Trophoblast cell (in vitro differentiated cells and primary cell): ENCODE measurements at regions not wholly inside any gene's neighbourhood (a gene's known extent, or its start where the extent isn't known, plus 50 kb on each side); places are given as distances from the start of the nearest gene placed in this dataset.

Experiments
- DNase-seq, 2 donors: peaks; one replicate each; pipeline ENCODE4 v3.0.0-alpha.2; 2016
- H2AFZ ChIP-seq: 2 replicates; pipeline ENCODE4 v1.6.1; 2013; ENCODE audit warnings: low read length, moderate library complexity, mild to moderate bottlenecking; ENCODE audit not compliant: insufficient read depth, poor library complexity
- H2AK5ac ChIP-seq: 2 replicates; pipeline ENCODE4 v1.6.1; 2013; ENCODE audit warnings: mild to moderate bottlenecking, low read length
- H2BK120ac ChIP-seq: 2 replicates; pipeline ENCODE4 v1.6.1; 2013; ENCODE audit warnings: low read length, mild to moderate bottlenecking, moderate library complexity; ENCODE audit not compliant: insufficient read depth, poor library complexity
- H2BK12ac ChIP-seq: 2 replicates; pipeline ENCODE4 v1.6.1; 2013; ENCODE audit warnings: mild to moderate bottlenecking, low read length, moderate library complexity
- H2BK5ac ChIP-seq: 2 replicates; pipeline ENCODE4 v1.6.1; 2013; ENCODE audit warnings: low read length, low read depth, moderate library complexity, mild to moderate bottlenecking; ENCODE audit not compliant: poor library complexity
- H3K14ac ChIP-seq: 2 replicates; pipeline ENCODE4 v1.6.1; 2013; ENCODE audit warnings: mild to moderate bottlenecking, low read length
- H3K18ac ChIP-seq: 2 replicates; pipeline ENCODE4 v1.6.1; 2013; ENCODE audit warnings: mild to moderate bottlenecking, low read length
- H3K23ac ChIP-seq: 2 replicates; pipeline ENCODE4 v1.6.1; 2013; ENCODE audit warnings: low read length
- H3K27ac ChIP-seq: 2 replicates; pipeline ENCODE4 v1.5.1; 2013; ENCODE audit warnings: low read depth, mild to moderate bottlenecking, inconsistent platforms, low read length, moderate library complexity
- H3K27me3 ChIP-seq: 2 replicates; pipeline ENCODE4 v1.6.1; 2013; ENCODE audit warnings: inconsistent platforms, mild to moderate bottlenecking, low read length, moderate library complexity; ENCODE audit not compliant: insufficient read depth
- H3K36me3 ChIP-seq, 2 experiments: 1 replicate in 1 of 2; 2 replicates in 1 of 2; pipeline ENCODE4 v1.6.1; 2013; ENCODE audit warnings: low read length in 2 of 2, mild to moderate bottlenecking in 2 of 2, moderate library complexity in 1 of 2; ENCODE audit not compliant: insufficient read depth in 2 of 2, control insufficient read depth in 1 of 2
- H3K4ac ChIP-seq: 2 replicates; pipeline ENCODE4 v1.6.1; 2013; ENCODE audit warnings: low read depth, mild to moderate bottlenecking, low read length, moderate library complexity
- H3K4me1 ChIP-seq, 2 experiments: 1 replicate in 1 of 2; 2 replicates in 1 of 2; pipeline ENCODE4 v1.6.1; 2013; ENCODE audit warnings: low read length in 2 of 2, mild to moderate bottlenecking in 2 of 2, moderate library complexity in 1 of 2; ENCODE audit not compliant: insufficient read depth in 2 of 2, control insufficient read depth in 1 of 2
- H3K4me2 ChIP-seq: 2 replicates; pipeline ENCODE4 v1.6.1; 2013; ENCODE audit warnings: inconsistent platforms, mild to moderate bottlenecking, low read length, moderate library complexity
- H3K4me3 ChIP-seq: 2 replicates; pipeline ENCODE4 v1.5.1; 2013; ENCODE audit warnings: mild to moderate bottlenecking, low read depth, low read length, inconsistent platforms
- H3K79me1 ChIP-seq: one replicate; pipeline ENCODE4 v1.6.1; 2013; ENCODE audit warnings: low read length
- H3K79me2 ChIP-seq: 2 replicates; pipeline ENCODE4 v1.6.1; 2013; ENCODE audit warnings: low read length, mild to moderate bottlenecking; ENCODE audit not compliant: control insufficient read depth, insufficient read depth, poor library complexity
- H3K9ac ChIP-seq: 2 replicates; pipeline ENCODE4 v1.6.1; 2013; ENCODE audit warnings: mild to moderate bottlenecking, low read length
- H3K9me3 ChIP-seq: 2 replicates; pipeline ENCODE4 v1.6.1; 2013; ENCODE audit warnings: low read depth, mild to moderate bottlenecking, control low read depth, inconsistent platforms, low read length; ENCODE audit not compliant: insufficient read depth
- H4K12ac ChIP-seq: 2 replicates; pipeline ENCODE4 v1.6.1; 2013; ENCODE audit warnings: low read depth, mild to moderate bottlenecking, low read length, moderate library complexity
- H4K8ac ChIP-seq: 2 replicates; pipeline ENCODE4 v1.6.1; 2013; ENCODE audit warnings: low read depth, mild to moderate bottlenecking, low read length, moderate library complexity
- H4K91ac ChIP-seq: one replicate; pipeline ENCODE4 v1.6.1; 2013; ENCODE audit warnings: low read depth, mild to moderate bottlenecking, low read length, moderate library complexity
- WGBS: extraction: QIAGEN DNeasy Blood & Tissue Kit; methylation state at CpG from one replicate; pipeline ENCODE4 v1.1.7; 2013; ENCODE audit warnings: missing lambda C conversion rate; ENCODE audit not compliant: insufficient read length, insufficient coverage; ENCODE audit errors: extremely low coverage; 5-methylcytosine and 5-hydroxymethylcytosine counted together

- H3K79me2 ChIP-seq: no peaks in the 10 kb centered on the region
- H2BK5ac ChIP-seq: no peak overlapping the region
- no peak overlapping the region for H2AK5ac ChIP-seq
- no peak overlapping the region for H2BK120ac ChIP-seq
- no peaks in the 10 kb centered on the region for H3K27me3 ChIP-seq
- H2AFZ ChIP-seq: no peak overlapping the region
- H3K4me2 ChIP-seq: no peak overlapping the region
- no peak overlapping the region for H4K91ac ChIP-seq
- no peak overlapping the region for H4K8ac ChIP-seq
- no peak overlapping the region for H3K4ac ChIP-seq
- H3K14ac ChIP-seq: no peak overlapping the region
- no peak overlapping the region for H3K9ac ChIP-seq
- DNase-seq: no peak
- no peaks in the 10 kb centered on the region for H3K9me3 ChIP-seq
- no CpG with 5 or more reads among the region's 1 CpG for WGBS
- no peak overlapping the region for H3K4me3 ChIP-seq
- no peak overlapping the region for H3K23ac ChIP-seq
- no peaks in the 10 kb centered on the region for H3K36me3 ChIP-seq
- no peak overlapping the region for H3K18ac ChIP-seq
- H3K27ac ChIP-seq: no peak overlapping the region
- no peak overlapping the region for H2BK12ac ChIP-seq
- no peak overlapping the region for H4K12ac ChIP-seq
- no peaks in the 10 kb centered on the region for H3K4me1 ChIP-seq
- no peaks in the 10 kb centered on the region for H3K79me1 ChIP-seq
Observed at GRCh38 chr3:83655083-83655482, 1303.7 kb upstream of the CADM2 start.

GRCh38 chr3:83662381-83662960 lies 1296.3 kb upstream of the CADM2 start:
- Histone ChIP-seq H3K14ac (no peak overlapping the region), H3K9ac (no peak overlapping the region), H3K18ac (no peak overlapping the region), H3K9me3 (no peaks in the 10 kb centered on the region), H2BK5ac (no peak overlapping the region), H3K27ac (no peak overlapping the region), H4K91ac (no peak overlapping the region), H2BK120ac (no peak overlapping the region), H3K79me2 (no peaks in the 10 kb centered on the region), H4K12ac (no peak overlapping the region), H3K4ac (no peak overlapping the region), H3K23ac (no peak overlapping the region), H3K36me3 (no peaks in the 10 kb centered on the region), H4K8ac (no peak overlapping the region), H3K79me1 (no peaks in the 10 kb centered on the region), H3K4me2 (no peak overlapping the region), H3K27me3 (no peaks in the 10 kb centered on the region), H2AK5ac (no peak overlapping the region), H2AFZ (no peak overlapping the region), H3K4me1 (no peaks in the 10 kb centered on the region), H2BK12ac (no peak overlapping the region), H3K4me3 (no peak overlapping the region)
- DNase-seq: no peak
- WGBS: no CpG with 5 or more reads among the region's 4 CpGs

- WGBS: no CpG with 5 or more reads among the region's 1 CpG
- no peak overlapping the region for H2BK12ac ChIP-seq
Observed at GRCh38 chr3:83670416-83670815, 1288.4 kb upstream of the CADM2 start.

GRCh38 chr3:83683937-83684598 lies 1274.7 kb upstream of the CADM2 start:
- Histone ChIP-seq H3K27ac (no peak overlapping the region), H3K79me1 (no peaks in the 10 kb centered on the region), H3K9me3 (no peaks in the 10 kb centered on the region), H4K12ac (no peak overlapping the region), H3K4me3 (no peak overlapping the region), H3K36me3 (no peaks in the 10 kb centered on the region), H2BK5ac (no peak overlapping the region), H4K91ac (no peak overlapping the region), H2AFZ (no peak overlapping the region), H3K23ac (no peak overlapping the region), H2BK120ac (no peak overlapping the region), H3K9ac (no peak overlapping the region), H4K8ac (no peak overlapping the region), H3K79me2 (no peaks in the 10 kb centered on the region), H3K18ac (no peak overlapping the region), H2BK12ac (no peak overlapping the region), H2AK5ac (no peak overlapping the region), H3K27me3 (no peaks in the 10 kb centered on the region), H3K4me1 (no peaks in the 10 kb centered on the region), H3K4me2 (no peak overlapping the region), H3K4ac (no peak overlapping the region), H3K14ac (no peak overlapping the region)
- DNase-seq: no peak
- no CpG with 5 or more reads among the region's 4 CpGs for WGBS

More at GRCh38 chr3:83670416-83670815, 1288.4 kb upstream of the CADM2 start:
- H3K79me2 ChIP-seq: no peaks in the 10 kb centered on the region
- no peak overlapping the region for H3K18ac ChIP-seq
- H3K4me1 ChIP-seq: no peaks in the 10 kb centered on the region
- no peak overlapping the region for H4K12ac ChIP-seq
- H3K14ac ChIP-seq: no peak overlapping the region
- no peaks in the 10 kb centered on the region for H3K27me3 ChIP-seq
- no peak overlapping the region for H2AFZ ChIP-seq
- no peaks in the 10 kb centered on the region for H3K79me1 ChIP-seq
- H3K4me2 ChIP-seq: no peak overlapping the region
- H3K36me3 ChIP-seq: no peaks in the 10 kb centered on the region
- no peak for DNase-seq
- no peak overlapping the region for H4K91ac ChIP-seq
- H3K23ac ChIP-seq: no peak overlapping the region
- H2BK5ac ChIP-seq: no peak overlapping the region
- H2AK5ac ChIP-seq: no peak overlapping the region
- H3K9me3 ChIP-seq: no peaks in the 10 kb centered on the region
- no peak overlapping the region for H3K4ac ChIP-seq
- H4K8ac ChIP-seq: no peak overlapping the region
- no peak overlapping the region for H2BK120ac ChIP-seq
- H3K4me3 ChIP-seq: no peak overlapping the region
- H3K27ac ChIP-seq: no peak overlapping the region
- H3K9ac ChIP-seq: no peak overlapping the region
